MCF 10A (cell line): ENCODE measurements at regions not wholly inside any gene's neighbourhood (a gene's known extent, or its start where the extent isn't known, plus 50 kb on each side); places are given as distances from the start of the nearest gene placed in this dataset.

ENCODE experiments used
- BruUV-seq: library from RNA; stranded (reverse); fragments of 400-500 nt; replicated peaks from 2 replicates; lab custom pipeline; 2021; lab: Mats Ljungman, UMichigan
- CTCF ChIA-PET: fragments of 300-600 bp; sonication (Branson Sonifier 250); formaldehyde crosslinking; extraction: SDS; loops from one replicate; lab custom pipeline; 2021; ENCODE audit warnings: antibody characterized with exemption, inconsistent platforms; lab: Yijun Ruan, JAX
- POLR2A ChIA-PET: fragments of 300-600, 350-650 bp; sonication (Branson Sonifier 250); formaldehyde crosslinking; extraction: SDS; loops from one replicate; lab custom pipeline; 2020; ENCODE audit warnings: antibody characterized with exemption, inconsistent platforms; lab: Yijun Ruan, JAX
- DNase-seq: peaks from one replicate; pipeline ENCODE4 v3.0.0-alpha.2; 2018; ENCODE audit not compliant: unreplicated experiment
- H3K27ac Mint-ChIP-seq: one replicate; pipeline ENCODE4 v1.8.0; 2022; ENCODE audit warnings: mild to moderate bottlenecking, low read depth, mixed read lengths; ENCODE audit not compliant: unreplicated experiment
- H3K27me3 Mint-ChIP-seq: one replicate; pipeline ENCODE4 v1.8.0; 2022; ENCODE audit warnings: mixed read lengths; ENCODE audit not compliant: insufficient read depth, unreplicated experiment
- H3K36me3 Mint-ChIP-seq: one replicate; pipeline ENCODE4 v1.8.0; 2022; ENCODE audit warnings: mild to moderate bottlenecking, moderate library complexity, mixed read lengths; ENCODE audit not compliant: insufficient read depth, unreplicated experiment
- H3K4me1 Mint-ChIP-seq: one replicate; pipeline ENCODE4 v1.8.0; 2022; ENCODE audit warnings: mixed read lengths; ENCODE audit not compliant: insufficient read depth, unreplicated experiment
- H3K4me3 Mint-ChIP-seq: one replicate; pipeline ENCODE4 v1.8.0; 2022; ENCODE audit warnings: mild to moderate bottlenecking, moderate library complexity, mixed read lengths; ENCODE audit not compliant: unreplicated experiment
- H3K9me3 Mint-ChIP-seq: one replicate; pipeline ENCODE4 v1.8.0; 2022; ENCODE audit warnings: mixed read lengths; ENCODE audit not compliant: unreplicated experiment
- CTCF ChIP-seq: fragments of 200-600 bp; IDR thresholded peaks from one replicate; pipeline ENCODE4 v1.8.0; 2022; ENCODE audit warnings: antibody characterized with exemption, mild to moderate bottlenecking; ENCODE audit not compliant: unreplicated experiment
- intact Hi-C: fragments of 100-400 bp; cut with micrococcal nuclease; formaldehyde crosslinking; loops from 2 replicates; pipeline ENCODE4 v1.14.1; 2022

DNA sequence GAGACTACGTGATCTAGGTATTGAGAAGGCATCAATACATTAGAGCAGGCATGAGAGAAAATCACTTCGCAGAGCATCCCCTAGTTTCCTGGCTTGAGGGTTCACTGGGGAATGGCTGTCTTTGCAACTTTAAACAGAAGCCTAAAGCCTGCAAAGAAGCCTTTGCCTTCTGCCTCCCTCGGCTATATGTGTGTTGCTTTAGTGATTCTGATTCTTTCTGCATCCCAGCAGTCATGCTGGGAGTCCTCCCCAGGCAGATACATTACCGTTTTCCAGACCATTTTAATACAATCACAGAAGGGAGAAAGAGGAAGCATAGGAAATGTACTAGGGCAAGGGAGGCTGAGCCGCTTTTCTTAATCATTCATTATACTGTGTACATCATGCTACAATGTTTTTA lies 773.2 kb upstream of the LRRC4C start:
- POLR2A ChIA-PET = no interaction called here
- Mint-ChIP-seq H3K27me3 (no peaks in the 10 kb centered on the region), H3K27ac (no peak overlapping the region)

DNA sequence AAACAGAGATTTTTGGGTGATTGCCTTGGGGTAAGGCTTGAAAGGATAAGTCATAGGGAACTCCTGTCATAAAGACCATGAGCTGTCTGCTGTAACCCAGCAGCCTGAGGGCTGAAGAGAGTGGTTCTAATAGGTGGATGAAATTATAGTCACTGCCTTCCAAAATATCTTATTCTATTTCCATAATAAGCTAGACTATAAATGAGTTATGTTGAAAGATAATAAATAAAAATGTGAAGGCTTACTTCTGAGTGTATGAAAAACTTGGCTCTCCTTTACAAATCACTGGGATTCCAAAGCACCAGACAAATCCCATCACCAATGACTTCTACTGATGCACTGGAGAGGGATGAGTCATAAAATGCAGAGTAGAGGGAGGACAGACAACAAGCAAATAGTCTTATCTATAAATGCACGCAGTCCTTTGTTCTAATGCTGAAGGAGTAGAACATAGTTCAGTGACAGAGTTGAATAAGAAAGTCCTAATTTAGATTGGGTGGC lies 775.0 kb upstream of the LRRC4C start:
- no peak for TF ChIP-seq CTCF
- no peak overlapping the region for H3K27ac Mint-ChIP-seq
- peaks cover 29% of the 10 kb centered on the region for H3K4me1 Mint-ChIP-seq
- no peaks in the 10 kb centered on the region for H3K27me3 Mint-ChIP-seq
- peak; percentile 4 for DNase-seq
- peaks cover 7% of the 10 kb centered on the region for H3K9me3 Mint-ChIP-seq
- CTCF ChIA-PET = interaction anchor here (0.7 to 0.9 kb wide), 2 partner anchors 26 to 970 kb away, joined by 3 to 5 read pairs; no protein-coding TSS in a partner anchor
- H3K36me3 Mint-ChIP-seq = no peaks in the 10 kb centered on the region
- no peak overlapping the region for H3K4me3 Mint-ChIP-seq
- POLR2A ChIA-PET = interaction anchor here (1.1 kb wide), 1 partner anchor 18 kb away, joined by 3 read pairs; no protein-coding TSS in a partner anchor
- no TSS peak for BruUV-seq
- intact Hi-C loops = no loop called here

More for the DNA sequence above, 773.2 kb upstream of the LRRC4C start:
- Mint-ChIP-seq H3K4me3 (no peak overlapping the region), H3K4me1 (peaks cover 10% of the 10 kb centered on the region), H3K36me3 (no peaks in the 10 kb centered on the region), H3K9me3 (peaks cover 7% of the 10 kb centered on the region)
- no peak for TF ChIP-seq CTCF
- no TSS peak for BruUV-seq
- no peak for DNase-seq
- CTCF ChIA-PET = no interaction called here
- intact Hi-C loops = no loop called here

- BruUV-seq = no TSS peak
- ChIA-PET POLR2A (interaction anchor here (0.6 to 0.7 kb wide), 2 partner anchors 93 to 1433 kb away, joined by 4 to 5 read pairs; no protein-coding TSS in a partner anchor), CTCF (interaction anchor here (0.6 to 2.1 kb wide), 4 partner anchors 68 to 1045 kb away, joined by 3 to 7 read pairs (median 4); no protein-coding TSS in a partner anchor)
- no peaks in the 10 kb centered on the region for H3K36me3 Mint-ChIP-seq
- peaks cover 29% of the 10 kb centered on the region for H3K4me1 Mint-ChIP-seq
- DNase-seq = peak; percentile 18
- H3K27me3 Mint-ChIP-seq = no peaks in the 10 kb centered on the region
- H3K9me3 Mint-ChIP-seq = peaks cover 7% of the 10 kb centered on the region
- no peak overlapping the region for H3K4me3 Mint-ChIP-seq
- TF ChIP-seq CTCF = no peak
- peak overlapping the region; percentile 42 for H3K27ac Mint-ChIP-seq
- intact Hi-C loops = no loop called here
These were observed 778.3 kb upstream of the LRRC4C start for GRCh38 chr11:42237701-42238235.

DNA sequence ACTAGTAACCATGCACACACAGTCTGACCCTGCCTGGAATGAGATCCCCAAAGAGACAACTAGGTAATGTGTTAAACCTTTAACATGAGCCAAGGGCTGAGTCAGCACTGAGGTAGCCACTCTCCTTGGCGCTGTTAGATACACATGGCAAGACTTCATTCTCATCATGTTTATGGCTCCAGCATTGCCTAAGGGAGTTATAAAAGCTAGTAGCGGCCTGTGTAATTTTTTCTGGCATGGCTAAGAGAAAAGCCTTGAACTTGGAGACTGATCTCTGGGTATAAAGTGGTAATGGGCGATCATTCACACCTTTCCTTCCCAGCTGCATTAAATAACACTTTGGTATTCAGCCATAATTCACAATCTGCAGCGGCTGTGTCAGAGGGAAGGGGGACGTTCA lies 779.7 kb upstream of the LRRC4C start:
- Mint-ChIP-seq H3K27ac (no peak overlapping the region), H3K27me3 (no peaks in the 10 kb centered on the region), H3K4me1 (peaks cover 29% of the 10 kb centered on the region), H3K36me3 (no peaks in the 10 kb centered on the region), H3K9me3 (peaks cover 7% of the 10 kb centered on the region), H3K4me3 (no peak overlapping the region)
- intact Hi-C loops = no loop called here
- ChIA-PET POLR2A (no interaction called here), CTCF (interaction anchor here (0.5 to 2.1 kb wide), 5 partner anchors 10 to 1043 kb away, joined by 3 to 7 read pairs (median 4); no protein-coding TSS in a partner anchor)
- DNase-seq = peak; percentile 54
- no peak for TF ChIP-seq CTCF
- no TSS peak for BruUV-seq
